Astrocyte (in vitro differentiated cells and primary cell): ENCODE measurements at regions not wholly inside any gene's neighbourhood (a gene's known extent, or its start where the extent isn't known, plus 50 kb on each side); places are given as distances from the start of the nearest gene placed in this dataset.

Experiments
- CTCF ChIP-seq: IDR thresholded peaks from 2 replicates; pipeline ENCODE4 v1.5.1; 2011; ENCODE audit warnings: low read depth, mild to moderate bottlenecking, inconsistent platforms, low read length, moderate library complexity; ENCODE audit not compliant: insufficient read depth
- EZH2 ChIP-seq: IDR thresholded peaks from 2 replicates; pipeline ENCODE4 v1.6.1; 2012; ENCODE audit warnings: mild to moderate bottlenecking, low read length, inconsistent platforms; ENCODE audit not compliant: insufficient read depth

GRCh38 chr2:51998890-51999289, 967.0 kb upstream of the NRXN1 start:
- no peak for TF ChIP-seq CTCF
- no peak for TF ChIP-seq EZH2
